Chondrocyte (in vitro differentiated cells): ENCODE measurements at regions not wholly inside any gene's neighbourhood (a gene's known extent, or its start where the extent isn't known, plus 50 kb on each side); places are given as distances from the start of the nearest gene placed in this dataset.

ENCODE experiments used
- DNase-seq: peaks from one replicate; pipeline ENCODE4 v3.0.0; 2021; ENCODE audit warnings: mixed read lengths, low spot score
- H3K27ac Mint-ChIP-seq: one replicate; pipeline ENCODE4 v1.8.0; 2021; ENCODE audit warnings: mild to moderate bottlenecking, moderate library complexity, mixed read lengths; ENCODE audit not compliant: unreplicated experiment
- H3K27me3 Mint-ChIP-seq: 2 replicates; pipeline ENCODE4 v1.8.0; 2021; ENCODE audit warnings: low read depth, mixed read lengths
- H3K36me3 Mint-ChIP-seq: 2 replicates; pipeline ENCODE4 v1.8.0; 2021; ENCODE audit warnings: low read depth, mixed read lengths
- H3K4me1 Mint-ChIP-seq: 2 replicates; pipeline ENCODE4 v1.8.0; 2021; ENCODE audit warnings: low read depth, mild to moderate bottlenecking, mixed read lengths
- H3K4me3 Mint-ChIP-seq: one replicate; pipeline ENCODE4 v1.8.0; 2021; ENCODE audit warnings: mild to moderate bottlenecking, moderate library complexity, mixed read lengths; ENCODE audit not compliant: unreplicated experiment
- H3K9me3 Mint-ChIP-seq: 2 replicates; pipeline ENCODE4 v1.8.0; 2021; ENCODE audit warnings: low read depth, mixed read lengths
- TF ChIP-seq, protein P1 (sequence below): fragments of 200-600 bp; sonication (generic); IDR thresholded peaks from 2 replicates; pipeline ENCODE4 v1.5.0; 2021; ENCODE audit warnings: antibody characterized with exemption, mild to moderate bottlenecking, moderate library complexity

DNA sequence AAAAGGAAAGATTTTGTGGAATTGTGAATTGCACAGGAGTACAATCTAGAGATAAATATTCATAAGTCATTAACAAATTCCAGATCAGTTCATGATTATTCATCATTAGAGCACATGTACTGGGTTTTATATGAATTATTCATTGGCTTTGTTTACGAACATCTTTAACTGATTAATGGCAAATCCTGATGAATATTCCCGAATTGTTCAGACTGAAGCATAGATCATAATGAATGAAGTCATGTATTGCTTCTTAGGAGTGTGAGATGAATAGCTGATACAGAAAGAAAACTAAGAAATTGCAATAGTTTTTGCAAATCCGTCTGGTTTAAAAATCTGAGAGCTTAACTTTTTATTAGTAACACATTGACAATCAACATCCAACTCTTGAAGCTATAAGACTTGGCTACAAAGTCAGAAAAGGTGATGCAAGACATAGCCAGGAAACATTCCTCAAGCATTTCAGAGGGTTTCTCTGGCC lies 183.6 kb upstream of the DGKB start:
- H3K27ac Mint-ChIP-seq: no peak overlapping the region
- no peak for DNase-seq
- no peaks in the 10 kb centered on the region for H3K36me3 Mint-ChIP-seq
- TF ChIP-seq, protein P1, sequence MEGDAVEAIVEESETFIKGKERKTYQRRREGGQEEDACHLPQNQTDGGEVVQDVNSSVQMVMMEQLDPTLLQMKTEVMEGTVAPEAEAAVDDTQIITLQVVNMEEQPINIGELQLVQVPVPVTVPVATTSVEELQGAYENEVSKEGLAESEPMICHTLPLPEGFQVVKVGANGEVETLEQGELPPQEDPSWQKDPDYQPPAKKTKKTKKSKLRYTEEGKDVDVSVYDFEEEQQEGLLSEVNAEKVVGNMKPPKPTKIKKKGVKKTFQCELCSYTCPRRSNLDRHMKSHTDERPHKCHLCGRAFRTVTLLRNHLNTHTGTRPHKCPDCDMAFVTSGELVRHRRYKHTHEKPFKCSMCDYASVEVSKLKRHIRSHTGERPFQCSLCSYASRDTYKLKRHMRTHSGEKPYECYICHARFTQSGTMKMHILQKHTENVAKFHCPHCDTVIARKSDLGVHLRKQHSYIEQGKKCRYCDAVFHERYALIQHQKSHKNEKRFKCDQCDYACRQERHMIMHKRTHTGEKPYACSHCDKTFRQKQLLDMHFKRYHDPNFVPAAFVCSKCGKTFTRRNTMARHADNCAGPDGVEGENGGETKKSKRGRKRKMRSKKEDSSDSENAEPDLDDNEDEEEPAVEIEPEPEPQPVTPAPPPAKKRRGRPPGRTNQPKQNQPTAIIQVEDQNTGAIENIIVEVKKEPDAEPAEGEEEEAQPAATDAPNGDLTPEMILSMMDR: no peak
- peaks cover 34% of the 10 kb centered on the region for H3K4me1 Mint-ChIP-seq
- H3K4me3 Mint-ChIP-seq: no peak overlapping the region
- no peaks in the 10 kb centered on the region for H3K27me3 Mint-ChIP-seq
- peaks cover 2% of the 10 kb centered on the region for H3K9me3 Mint-ChIP-seq

DNA sequence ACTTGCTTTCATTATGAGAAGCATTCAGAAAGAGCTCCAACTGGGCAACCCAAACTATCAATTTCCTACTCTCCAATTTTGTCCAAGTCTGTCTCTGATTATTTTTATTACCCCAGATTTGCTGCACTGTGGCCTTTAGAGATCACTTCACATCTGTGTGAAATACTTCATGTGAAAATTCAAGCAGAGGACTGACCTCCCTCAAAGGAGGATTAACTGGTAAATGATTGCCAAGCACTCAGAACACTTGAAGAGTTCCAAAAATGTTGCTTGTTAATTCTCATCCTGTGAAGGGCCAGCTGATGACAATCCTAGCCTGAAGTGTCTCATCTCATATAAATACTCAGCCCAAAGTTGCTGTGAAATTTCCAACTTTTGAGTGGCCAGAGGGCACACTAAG lies 182.8 kb upstream of the DGKB start:
- TF ChIP-seq, protein P1: no peak
- Mint-ChIP-seq H3K27ac (no peak overlapping the region), H3K27me3 (no peaks in the 10 kb centered on the region), H3K9me3 (peaks cover 2% of the 10 kb centered on the region), H3K4me3 (no peak overlapping the region), H3K4me1 (peaks cover 34% of the 10 kb centered on the region), H3K36me3 (no peaks in the 10 kb centered on the region)
- DNase-seq: no peak

DNA sequence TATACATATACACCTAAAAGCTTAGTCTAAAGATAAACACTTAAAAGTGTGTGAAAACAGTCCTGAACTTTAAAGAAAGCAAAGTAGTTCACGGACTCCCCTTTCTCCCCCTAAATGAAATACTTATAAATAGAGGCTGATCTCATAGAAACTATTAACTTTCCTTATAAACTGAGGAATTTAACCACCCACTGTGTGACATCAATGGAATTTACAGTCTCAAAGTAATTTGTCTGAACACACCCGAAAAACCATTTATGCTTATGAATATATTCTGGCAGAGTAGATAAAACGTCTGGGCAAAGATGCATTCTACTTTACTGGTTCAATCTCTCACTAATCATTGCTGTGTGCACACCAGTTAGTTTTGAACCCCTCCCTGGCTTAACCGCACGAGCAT lies 181.8 kb upstream of the DGKB start:
- TF ChIP-seq, protein P1: no peak
- DNase-seq: no peak
- H3K36me3 Mint-ChIP-seq: no peaks in the 10 kb centered on the region
- no peaks in the 10 kb centered on the region for H3K9me3 Mint-ChIP-seq
- H3K27me3 Mint-ChIP-seq: no peaks in the 10 kb centered on the region
- H3K27ac Mint-ChIP-seq: no peak overlapping the region
- H3K4me3 Mint-ChIP-seq: no peak overlapping the region
- H3K4me1 Mint-ChIP-seq: peaks cover 34% of the 10 kb centered on the region

DNA sequence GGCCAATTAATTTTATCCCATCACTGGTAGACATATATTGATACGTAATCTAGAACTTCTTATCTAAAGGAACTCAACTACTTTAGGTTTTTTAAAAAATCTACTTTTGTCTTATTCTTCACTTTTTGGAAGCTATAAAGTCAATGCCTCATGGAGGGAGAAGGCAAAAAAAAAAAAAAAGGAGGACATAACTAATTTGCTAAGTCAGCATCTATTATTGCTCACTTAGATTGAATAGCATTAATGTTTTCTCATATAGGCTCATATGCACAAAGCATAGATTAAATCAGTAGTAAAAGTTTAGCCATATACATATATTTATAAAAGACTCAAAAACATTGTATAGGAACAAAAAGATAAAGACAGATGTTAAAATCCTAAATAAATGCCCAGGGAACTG lies 179.3 kb upstream of the DGKB start:
- TF ChIP-seq, protein P1: no peak
- H3K4me1 Mint-ChIP-seq: peaks cover 27% of the 10 kb centered on the region
- no peak overlapping the region for H3K27ac Mint-ChIP-seq
- DNase-seq: no peak
- no peak overlapping the region for H3K4me3 Mint-ChIP-seq
- H3K27me3 Mint-ChIP-seq: no peaks in the 10 kb centered on the region
- H3K36me3 Mint-ChIP-seq: no peaks in the 10 kb centered on the region
- no peaks in the 10 kb centered on the region for H3K9me3 Mint-ChIP-seq

DNA sequence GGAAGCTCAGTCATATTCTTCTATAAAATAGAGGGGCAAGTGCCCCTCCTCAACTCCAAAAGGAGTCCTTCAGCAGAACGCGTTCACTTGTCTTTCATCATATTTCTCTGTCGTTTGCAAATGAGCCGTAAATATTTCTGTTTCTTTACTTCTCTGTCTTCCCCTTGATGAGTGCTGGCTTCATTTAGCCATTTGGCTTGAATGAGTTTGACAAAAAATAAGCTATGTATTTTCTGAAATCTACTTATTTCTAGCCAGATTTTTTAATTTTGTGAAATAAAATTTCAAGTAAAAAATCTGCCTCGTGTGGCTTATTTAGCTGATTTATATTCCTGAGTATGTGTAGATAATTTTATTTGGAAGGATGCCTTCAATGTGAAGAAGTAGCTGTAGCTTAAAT lies 170.8 kb upstream of the DGKB start:
- Mint-ChIP-seq H3K4me3 (no peak overlapping the region), H3K36me3 (no peaks in the 10 kb centered on the region), H3K27ac (no peak overlapping the region), H3K4me1 (no peaks in the 10 kb centered on the region), H3K27me3 (no peaks in the 10 kb centered on the region), H3K9me3 (no peaks in the 10 kb centered on the region)
- TF ChIP-seq, protein P1: no peak
- no peak for DNase-seq
